Fibroblast of the aortic adventitia (primary cell): ENCODE measurements at regions not wholly inside any gene's neighbourhood (a gene's known extent, or its start where the extent isn't known, plus 50 kb on each side); places are given as distances from the start of the nearest gene placed in this dataset.
"Not testable (repeated sequence)": the region's sequence is repeated elsewhere in the genome, so short reads cannot be mapped to it uniquely, and the experiment has no call there.

Source experiments
- DNase-seq: peaks from one replicate; pipeline ENCODE4 v3.0.0-alpha.2; 2010; ENCODE audit warnings: low read depth
- H3K4me3 ChIP-seq: 2 replicates; pipeline ENCODE4 v1.5.1; 2011; ENCODE audit warnings: low read depth, mild to moderate bottlenecking, control low read depth, low read length, moderate library complexity
- CTCF ChIP-seq: IDR thresholded peaks from 2 replicates; pipeline ENCODE4 v1.5.1; 2011; ENCODE audit warnings: mild to moderate bottlenecking, low read length, control low read depth, inconsistent platforms; ENCODE audit not compliant: insufficient read depth

DNA sequence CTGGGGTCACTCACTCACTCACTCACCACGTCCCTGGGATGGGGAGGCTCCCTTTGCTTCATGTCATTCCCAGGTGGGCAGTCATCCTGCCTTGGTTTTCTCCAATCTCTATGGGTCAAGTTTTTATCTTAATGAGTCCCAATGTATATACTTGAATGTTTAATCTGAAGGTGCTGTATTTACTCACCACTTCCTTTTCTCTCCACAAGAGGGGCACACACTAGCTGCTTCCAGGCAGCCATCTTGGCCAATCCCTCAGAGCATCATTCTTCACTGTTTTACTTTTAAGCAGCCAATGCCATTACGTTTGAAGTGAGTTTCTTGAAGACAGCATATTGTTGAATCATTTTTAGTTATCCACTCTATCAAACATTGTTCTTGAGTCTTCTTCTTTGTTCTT, 153.4 kb upstream of the ARSJ start:
- DNase-seq: no peak
- TF ChIP-seq CTCF: peak; percentile 37
- no peak overlapping the region for H3K4me3 ChIP-seq

DNA sequence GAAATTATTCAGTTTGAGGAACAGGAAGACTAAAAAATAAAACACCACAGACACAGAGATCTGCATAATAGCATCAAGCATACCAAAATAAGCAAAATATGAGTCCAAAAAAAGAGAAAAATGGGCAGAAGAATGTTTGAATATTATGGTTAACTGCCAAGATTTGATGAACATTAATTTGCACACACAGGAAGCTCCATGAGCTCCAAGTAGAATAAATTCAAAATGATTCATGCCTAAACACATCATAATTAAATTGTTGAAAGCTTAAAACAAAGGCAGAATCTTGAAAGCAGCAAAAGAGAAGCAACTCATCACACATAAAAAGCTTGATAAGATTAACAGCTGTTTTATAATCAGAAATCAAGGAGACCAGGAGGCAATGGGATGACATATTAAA, 156.6 kb upstream of the ARSJ start:
- H3K4me3 ChIP-seq: no peak overlapping the region
- TF ChIP-seq CTCF: no peak
- peak; percentile 19 for DNase-seq

- no peak overlapping the region for H3K4me3 ChIP-seq
- no peak for DNase-seq
- no peak for TF ChIP-seq CTCF
Observed at GRCh38 chr4:114137984-114138383, 158.5 kb upstream of the ARSJ start.

DNA sequence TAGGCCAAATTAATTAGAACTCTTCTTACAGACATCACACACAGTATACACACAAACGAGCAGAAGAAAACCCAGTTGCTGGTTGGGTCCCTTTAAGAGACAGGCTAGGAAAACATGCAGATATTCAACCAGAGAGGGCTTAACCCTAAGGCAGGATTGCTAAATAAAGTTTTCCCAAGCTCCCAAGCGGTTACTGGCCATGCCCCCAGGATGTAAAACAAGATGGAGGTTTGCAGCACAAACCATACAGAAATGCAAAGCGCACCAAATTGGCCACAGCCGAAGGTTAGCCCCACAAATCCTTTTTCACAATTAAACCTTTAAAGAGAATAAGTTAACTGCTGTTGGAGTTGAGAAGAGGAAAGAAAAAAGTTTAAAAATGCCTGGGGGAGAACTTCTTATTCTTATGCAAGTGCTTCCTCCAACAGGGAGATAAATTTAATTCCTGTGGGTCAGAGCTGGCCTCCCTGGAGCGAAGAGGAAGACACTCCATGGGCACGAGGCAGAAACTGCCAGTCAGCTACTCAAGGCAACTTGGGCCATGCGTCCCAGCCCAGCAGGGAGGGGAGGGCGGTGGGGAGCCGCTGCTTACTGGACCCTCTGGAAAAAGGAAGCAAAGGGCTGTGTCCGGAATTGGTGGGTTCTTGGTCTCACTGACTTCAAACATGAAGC, 167.6 kb upstream of the ARSJ start:
- no peak for DNase-seq
- no peak for TF ChIP-seq CTCF
- H3K4me3 ChIP-seq: no peak overlapping the region

DNA sequence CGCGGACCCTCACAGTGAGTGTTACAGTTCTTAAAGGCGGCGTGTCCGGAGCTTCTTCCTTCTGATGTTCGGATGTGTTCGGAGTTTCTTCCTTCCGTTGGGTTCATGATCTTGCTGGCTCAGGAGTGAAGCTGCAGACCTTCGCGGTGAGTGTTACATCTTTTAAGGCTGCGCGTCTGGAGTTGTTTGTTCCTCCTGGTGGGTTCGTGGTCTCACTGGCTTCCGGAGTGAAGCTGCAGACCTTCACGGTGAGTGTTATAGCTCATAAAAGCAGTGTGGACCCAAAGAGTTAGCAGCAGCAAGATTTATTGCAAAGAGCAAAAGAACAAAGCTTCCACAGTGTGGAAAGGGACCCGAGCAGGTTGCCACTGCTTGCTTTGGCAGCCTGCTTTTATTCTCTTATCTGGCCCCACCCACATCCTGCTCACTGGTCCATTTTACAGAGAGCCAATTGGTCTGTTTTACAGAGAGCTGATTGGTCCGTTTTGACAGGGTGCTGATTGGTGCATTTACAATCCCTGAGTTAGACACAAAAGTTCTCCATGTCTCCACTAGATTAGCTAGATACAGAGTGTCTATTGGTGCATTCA, 168.3 kb upstream of the ARSJ start:
- H3K4me3 ChIP-seq, DNase-seq: not testable (repeated sequence)

DNA sequence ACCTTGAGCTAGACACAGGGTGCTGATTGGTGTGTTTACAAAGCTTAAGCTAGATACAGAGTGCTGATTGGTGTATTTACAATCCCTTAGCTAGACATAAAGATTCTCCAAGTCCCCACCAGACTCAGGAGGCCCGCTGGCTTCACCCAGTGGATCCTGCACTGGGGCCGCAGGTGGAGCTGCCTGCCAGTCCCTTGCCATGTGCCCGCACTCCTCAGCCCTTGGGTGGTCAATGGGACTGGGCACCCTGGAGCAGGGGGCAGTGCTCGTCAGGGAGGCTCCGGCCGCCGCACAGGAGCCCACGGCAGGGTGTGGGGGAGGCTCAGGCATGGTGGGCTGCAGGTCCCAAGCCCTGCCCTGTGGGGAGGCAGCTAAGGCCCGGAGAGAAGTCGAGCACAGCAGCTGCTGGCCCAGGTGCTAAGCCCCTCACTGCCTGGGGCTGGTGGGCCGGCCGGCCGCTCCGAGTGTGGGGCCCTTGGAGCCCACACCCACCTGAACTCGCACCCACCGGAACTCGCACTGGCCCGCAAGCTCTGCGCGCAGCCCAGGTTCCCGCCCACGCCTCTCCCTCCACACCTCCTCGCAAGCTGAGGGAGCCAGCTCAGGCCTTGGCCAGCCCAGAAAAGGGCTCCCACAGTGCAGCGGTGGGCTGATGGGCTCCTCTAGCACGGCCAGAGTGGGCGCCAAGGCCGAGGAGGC, 169.1 kb upstream of the ARSJ start:
- DNase-seq, H3K4me3 ChIP-seq: not testable (repeated sequence)

DNA sequence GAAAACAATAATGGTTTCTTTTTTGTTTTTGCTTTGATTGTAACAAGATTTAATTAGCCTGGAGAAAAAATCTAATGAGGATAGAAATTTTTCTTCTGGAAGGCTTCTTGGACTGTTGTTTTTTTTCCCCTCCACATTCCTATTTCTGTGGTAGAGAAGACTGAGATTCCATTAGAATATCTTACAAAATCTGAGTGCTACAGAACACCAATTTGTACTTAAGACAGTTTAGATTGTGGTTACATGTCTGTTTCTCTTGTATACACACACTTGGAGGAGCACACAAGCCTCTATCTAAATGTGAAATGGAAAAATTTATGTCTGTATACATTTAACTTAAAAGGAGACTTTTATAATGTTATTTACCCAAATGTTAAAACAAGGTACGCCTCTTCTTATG, 176.9 kb upstream of the ARSJ start:
- DNase-seq: no peak

More for the DNA sequence above, 176.9 kb upstream of the ARSJ start:
- no peak for TF ChIP-seq CTCF
- no peak overlapping the region for H3K4me3 ChIP-seq
